ENCODE measurements at regions not wholly inside any gene's neighbourhood (a gene's known extent, or its start where the extent isn't known, plus 50 kb on each side); places are given as distances from the start of the nearest gene placed in this dataset.

GRCh38 chr9:107635101-107635802, 145.7 kb upstream of the KLF4 start:
- no peak for DNase-seq
- Histone ChIP-seq H3K27ac (peak overlapping the region in 1 of 5 donors; percentile 97), H3K4me3 (no peak overlapping the region), H3K4me1 (peaks cover 18 to 36% (median 26%) of the 10 kb centered on the region in 4 donors), H3K27me3 (peaks cover 0 to 4% (median 0%) of the 10 kb centered on the region in 3 donors), H3K36me3 (no peaks in the 10 kb centered on the region), H3K9me3 (no peaks in the 10 kb centered on the region)
- intact Hi-C loops (cut with DNase I; ENCODE audit: low total_unique reads) = loop anchor here (5.0 kb wide), 1 partner anchor 112 kb away; no protein-coding TSS in a partner anchor
- 78 to 87% (median 83%) methylated on average over 7 of the region's 7 CpGs for WGBS, 5 donors
- TF ChIP-seq EP300 (IDR thresholded peaks at IDR 0.05) = no peak
- no peak for TF ChIP-seq CTCF (IDR thresholded peaks at IDR 0.05)
- TF ChIP-seq POLR2A (IDR thresholded peaks at IDR 0.05) = no peak
- TF ChIP-seq POLR2AphosphoS5 (IDR thresholded peaks at IDR 0.05) = no peak

- Histone ChIP-seq H3K9me3 (no peaks in the 10 kb centered on the region), H3K36me3 (no peaks in the 10 kb centered on the region), H3K27me3 (peaks cover 0 to 4% (median 0%) of the 10 kb centered on the region in 3 donors), H3K4me3 (no peak overlapping the region), H3K27ac (peak overlapping the region in 2 of 5 donors; percentile 4 to 7), H3K4me1 (peaks cover 11 to 26% (median 18%) of the 10 kb centered on the region in 4 donors)
- TF ChIP-seq EP300 (IDR thresholded peaks at IDR 0.05) = no peak
- TF ChIP-seq POLR2A (IDR thresholded peaks at IDR 0.05) = no peak
- TF ChIP-seq POLR2AphosphoS5 (IDR thresholded peaks at IDR 0.05) = no peak
- TF ChIP-seq CTCF (IDR thresholded peaks at IDR 0.05) = no peak
- WGBS, 5 donors = 35 to 58% (median 44%) methylated on average over 5 of the region's 5 CpGs
- DNase-seq = no peak
- intact Hi-C loops (cut with DNase I; ENCODE audit: low total_unique reads) = no loop called here
These were observed 143.8 kb upstream of the KLF4 start for GRCh38 chr9:107633406-107633805.

- H3K27me3 ChIP-seq = peaks cover 0 to 4% (median 0%) of the 10 kb centered on the region in 3 donors
- H3K4me1 ChIP-seq = peaks cover 9 to 23% (median 15%) of the 10 kb centered on the region in 4 donors
- H3K27ac ChIP-seq = no peak overlapping the region
- no peak for TF ChIP-seq EP300 (IDR thresholded peaks at IDR 0.05)
- no peak for TF ChIP-seq CTCF (IDR thresholded peaks at IDR 0.05)
- no peak for TF ChIP-seq POLR2A (IDR thresholded peaks at IDR 0.05)
- no peak for TF ChIP-seq POLR2AphosphoS5 (IDR thresholded peaks at IDR 0.05)
- H3K9me3 ChIP-seq = no peaks in the 10 kb centered on the region
- WGBS, 5 donors = 76 to 93% (median 87%) methylated on average over 4 of the region's 4 CpGs
- DNase-seq = no peak
- intact Hi-C loops (cut with DNase I; ENCODE audit: low total_unique reads) = no loop called here
- no peaks in the 10 kb centered on the region for H3K36me3 ChIP-seq
- H3K4me3 ChIP-seq = no peak overlapping the region
These were observed 143.1 kb upstream of the KLF4 start for GRCh38 chr9:107632661-107633060.

- Histone ChIP-seq H3K27ac (no peak overlapping the region), H3K4me1 (peaks cover 6 to 19% (median 11%) of the 10 kb centered on the region in 4 donors), H3K36me3 (no peaks in the 10 kb centered on the region), H3K27me3 (peaks cover 0 to under 1% (median 0%) of the 10 kb centered on the region in 3 donors), H3K9me3 (no peaks in the 10 kb centered on the region), H3K4me3 (no peak overlapping the region)
- 86 to 94% (median 91%) methylated on average over 9 of the region's 9 CpGs for WGBS, 5 donors
- DNase-seq = no peak
- intact Hi-C loops (cut with DNase I; ENCODE audit: low total_unique reads) = no loop called here
- TF ChIP-seq POLR2A (IDR thresholded peaks at IDR 0.05) (no peak), CTCF (IDR thresholded peaks at IDR 0.05) (no peak), EP300 (IDR thresholded peaks at IDR 0.05) (no peak), POLR2AphosphoS5 (IDR thresholded peaks at IDR 0.05) (no peak)
These were observed 142.6 kb upstream of the KLF4 start for GRCh38 chr9:107632216-107632615.
